H1 (cell line): ENCODE measurements at regions not wholly inside any gene's neighbourhood (a gene's known extent, or its start where the extent isn't known, plus 50 kb on each side); places are given as distances from the start of the nearest gene placed in this dataset.

Experiments used
- GTF2F1 ChIP-seq: IDR thresholded peaks from 2 replicates; pipeline ENCODE4 v1.6.1; 2012; ENCODE audit warnings: low read depth, low read length, improper control_type of control experiment, borderline replicate concordance
- JUN ChIP-seq: IDR thresholded peaks from 2 replicates; pipeline ENCODE4 v1.6.1; 2011; ENCODE audit warnings: low read depth, mild to moderate bottlenecking, improper control_type of control experiment, low read length

DNA sequence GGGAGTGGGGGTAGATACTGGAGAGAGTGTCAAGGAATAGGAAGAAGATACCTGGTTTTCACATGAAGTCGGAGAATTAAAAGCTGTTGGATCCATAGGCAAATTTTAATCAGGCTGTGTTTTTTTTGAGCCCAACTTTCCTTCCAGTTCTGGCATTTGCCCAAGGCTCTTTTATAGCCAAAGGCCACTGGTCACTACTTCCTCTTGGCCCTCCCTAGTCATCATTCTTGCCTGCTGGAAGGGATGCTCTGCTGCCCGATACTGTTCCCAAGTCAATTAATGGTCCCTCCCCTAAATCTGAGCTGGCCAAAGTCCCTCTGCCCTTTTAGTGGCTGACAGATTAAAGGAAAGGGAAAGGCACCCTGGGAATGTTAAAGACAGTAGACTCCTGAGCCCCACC lies 102.8 kb upstream of the ZNF648 start (continued):
- TF ChIP-seq GTF2F1 (no peak), JUN (no peak)
